Sigmoid colon (tissue), 6 donors: ENCODE measurements at regions not wholly inside any gene's neighbourhood (a gene's known extent, or its start where the extent isn't known, plus 50 kb on each side); places are given as distances from the start of the nearest gene placed in this dataset.
"Not testable (repeated sequence)": the region's sequence is repeated elsewhere in the genome, so short reads cannot be mapped to it uniquely, and the experiment has no call there.

Experiments
- DNase-seq: peaks from one replicate; pipeline ENCODE4 v3.0.0-alpha.2; 2019
- H3K27ac ChIP-seq, 4 donors: fragments of 200-600 bp; sonication (generic); one replicate each; pipeline ENCODE4 v1.5.1; 2016 to 2019; ENCODE audit warnings: mild to moderate bottlenecking in 1 of 4
- H3K27me3 ChIP-seq, 3 donors: fragments of 200-600 bp; sonication (generic); one replicate each; pipeline ENCODE4 v1.5.1; 2019; ENCODE audit warnings: mild to moderate bottlenecking in 1 of 3
- H3K36me3 ChIP-seq, 4 donors: fragments of 200-600 bp; sonication (generic); one replicate each; pipeline ENCODE4 v1.5.1; 2016 to 2019
- H3K4me1 ChIP-seq, 4 donors: fragments of 200-600 bp; sonication (generic); one replicate each; pipeline ENCODE4 v1.5.1; 2017 to 2019
- H3K4me3 ChIP-seq, 4 donors: fragments of 200-600 bp; sonication (generic); one replicate each; pipeline ENCODE4 v1.5.1; 2017 to 2019; ENCODE audit warnings: mild to moderate bottlenecking in 2 of 4, moderate library complexity in 1 of 4
- H3K9me3 ChIP-seq, 4 donors: fragments of 200-600 bp in 3 of 4; sonication (generic) in 3 of 4; one replicate each; pipeline versions ENCODE4 v1.5.1 to v1.6.1; 2013 to 2019
- EP300 ChIP-seq, 4 donors: sonication (generic); formaldehyde crosslinking; IDR thresholded peaks; one replicate each; pipeline ENCODE4 v1.6.1; 2017; ENCODE audit warnings: antibody characterized with exemption in 4 of 4
- POLR2A ChIP-seq, 2 donors: fragments of 450-650 bp; IDR thresholded peaks; one replicate each; pipeline ENCODE4 v1.6.1; 2016; ENCODE audit warnings: antibody characterized with exemption in 2 of 2, mild to moderate bottlenecking in 2 of 2, moderate library complexity in 2 of 2
- POLR2AphosphoS5 ChIP-seq, 4 donors: sonication (generic); formaldehyde crosslinking; IDR thresholded peaks; one replicate each; pipeline ENCODE4 v1.6.1; 2017; ENCODE audit warnings: antibody characterized with exemption in 4 of 4
- WGBS, 2 donors: extraction: QIAGEN DNeasy Blood & Tissue Kit; methylation state at CpG; one replicate each; pipeline ENCODE4 v1.1.7; 2013; 5-methylcytosine and 5-hydroxymethylcytosine counted together
- intact Hi-C: fragments of 100-400 bp; cut with DNase I; formaldehyde crosslinking; loops from one replicate; pipeline ENCODE4 v1.15.1; 2023
- TF ChIP-seq, protein P1 (sequence below), 4 experiments: fragments of 450-650 bp in 3 of 4; fragments of 200-600 bp in 1 of 4; IDR thresholded peaks; one replicate each; pipeline ENCODE4 v1.5.1; 2016 to 2019; ENCODE audit warnings: antibody characterized with exemption in 4 of 4, mild to moderate bottlenecking in 3 of 4, moderate library complexity in 2 of 4
- donor health status: healthy with polysubstance abuse.
- donor health status: healthy.

DNA sequence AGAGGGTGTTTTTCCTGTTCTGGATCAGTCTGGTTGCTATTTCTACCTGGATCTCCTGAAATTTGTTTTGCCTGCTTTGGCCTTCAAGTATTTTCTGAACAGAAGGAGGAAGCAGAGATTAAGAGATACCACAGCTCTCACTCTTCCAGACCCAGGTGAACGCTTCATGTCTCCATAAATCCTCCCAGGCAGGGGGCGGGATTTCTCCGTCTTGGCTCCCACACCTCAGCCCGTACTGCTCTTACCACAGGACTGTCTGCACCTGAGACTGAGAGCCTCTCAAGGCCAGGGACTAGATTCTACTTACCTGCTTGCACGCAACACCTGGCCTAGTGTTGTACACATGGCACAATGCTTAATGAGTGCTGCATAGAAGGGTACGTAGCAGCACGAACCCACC is 59.9 kb upstream of the LRPPRC start:
- intact Hi-C loops, result no loop called here
- no peak for DNase-seq

DNA sequence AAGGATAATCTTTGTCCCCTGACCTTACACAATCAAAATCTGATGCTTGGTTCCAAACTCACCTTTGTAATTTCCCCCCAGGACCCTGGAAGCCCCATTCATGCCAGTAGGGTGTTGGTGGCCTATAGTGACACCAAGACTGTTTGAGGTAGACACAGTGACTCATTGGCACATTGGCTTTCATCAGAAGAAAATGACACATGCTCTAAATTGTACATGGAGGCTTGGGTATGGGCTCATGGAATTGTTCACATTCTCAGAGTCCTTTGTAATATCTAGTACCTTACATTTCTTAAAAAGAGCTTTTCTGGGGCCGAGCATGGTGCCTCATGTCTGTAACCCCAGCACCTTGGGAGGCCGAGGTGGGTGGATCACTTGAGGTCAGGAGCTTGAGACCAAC is 61.2 kb upstream of the LRPPRC start:
- no peaks in the 10 kb centered on the region for H3K9me3 ChIP-seq
- H3K27ac ChIP-seq, result no peak overlapping the region
- H3K4me1 ChIP-seq, result no peaks in the 10 kb centered on the region
- intact Hi-C loops, result no loop called here
- H3K4me3 ChIP-seq, result no peak overlapping the region
- 91 to 94% methylated on average over 2 of the region's 2 CpGs for WGBS, 2 donors
- H3K27me3 ChIP-seq, result no peaks in the 10 kb centered on the region
- H3K36me3 ChIP-seq, result no peaks in the 10 kb centered on the region
- TF ChIP-seq, protein P1, sequence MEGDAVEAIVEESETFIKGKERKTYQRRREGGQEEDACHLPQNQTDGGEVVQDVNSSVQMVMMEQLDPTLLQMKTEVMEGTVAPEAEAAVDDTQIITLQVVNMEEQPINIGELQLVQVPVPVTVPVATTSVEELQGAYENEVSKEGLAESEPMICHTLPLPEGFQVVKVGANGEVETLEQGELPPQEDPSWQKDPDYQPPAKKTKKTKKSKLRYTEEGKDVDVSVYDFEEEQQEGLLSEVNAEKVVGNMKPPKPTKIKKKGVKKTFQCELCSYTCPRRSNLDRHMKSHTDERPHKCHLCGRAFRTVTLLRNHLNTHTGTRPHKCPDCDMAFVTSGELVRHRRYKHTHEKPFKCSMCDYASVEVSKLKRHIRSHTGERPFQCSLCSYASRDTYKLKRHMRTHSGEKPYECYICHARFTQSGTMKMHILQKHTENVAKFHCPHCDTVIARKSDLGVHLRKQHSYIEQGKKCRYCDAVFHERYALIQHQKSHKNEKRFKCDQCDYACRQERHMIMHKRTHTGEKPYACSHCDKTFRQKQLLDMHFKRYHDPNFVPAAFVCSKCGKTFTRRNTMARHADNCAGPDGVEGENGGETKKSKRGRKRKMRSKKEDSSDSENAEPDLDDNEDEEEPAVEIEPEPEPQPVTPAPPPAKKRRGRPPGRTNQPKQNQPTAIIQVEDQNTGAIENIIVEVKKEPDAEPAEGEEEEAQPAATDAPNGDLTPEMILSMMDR (IDR thresholded peaks at IDR 0.05), result no peak
- TF ChIP-seq POLR2A (IDR thresholded peaks at IDR 0.05) (no peak), POLR2AphosphoS5 (IDR thresholded peaks at IDR 0.05) (no peak)
- no peak for DNase-seq

More for the DNA sequence above, 59.9 kb upstream of the LRPPRC start:
- H3K27me3 ChIP-seq, result no peaks in the 10 kb centered on the region
- H3K36me3 ChIP-seq, result no peaks in the 10 kb centered on the region
- H3K4me3 ChIP-seq, result no peak overlapping the region
- no peaks in the 10 kb centered on the region for H3K9me3 ChIP-seq
- H3K4me1 ChIP-seq, result no peaks in the 10 kb centered on the region
- no peak for TF ChIP-seq EP300 (IDR thresholded peaks at IDR 0.05)
- no peak for TF ChIP-seq POLR2A (IDR thresholded peaks at IDR 0.05)
- TF ChIP-seq POLR2AphosphoS5 (IDR thresholded peaks at IDR 0.05), result no peak
- TF ChIP-seq, protein P1 (IDR thresholded peaks at IDR 0.05), result no peak
- no peak overlapping the region for H3K27ac ChIP-seq
- 88 to 89% methylated on average over 7 of the region's 7 CpGs for WGBS, 2 donors

DNA sequence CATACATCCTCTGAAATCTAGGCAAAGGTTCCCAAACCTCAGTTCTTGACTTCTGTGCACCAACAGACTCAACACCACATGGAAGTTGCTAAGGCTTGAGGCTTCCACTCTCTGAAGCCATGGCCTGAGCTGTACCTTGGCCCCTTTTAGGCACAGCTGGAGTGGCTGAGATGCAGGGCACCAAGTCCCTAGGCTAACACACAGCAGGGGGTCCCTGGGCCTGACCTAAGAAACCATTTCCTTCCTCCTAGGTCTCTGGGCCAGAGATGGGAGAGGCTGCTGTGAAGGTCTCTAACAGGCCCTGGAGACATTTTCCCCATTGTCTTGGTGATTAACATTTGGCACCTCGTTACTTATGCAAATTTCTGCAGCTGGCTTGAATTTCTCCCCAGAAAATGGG is 64.5 kb upstream of the LRPPRC start:
- H3K36me3 ChIP-seq, H3K4me3 ChIP-seq, DNase-seq, intact Hi-C loops, H3K9me3 ChIP-seq, H3K4me1 ChIP-seq, H3K27me3 ChIP-seq, H3K27ac ChIP-seq: not testable (repeated sequence)
- 73 to 84% methylated on average over 1 of the region's 1 CpG for WGBS, 2 donors

DNA sequence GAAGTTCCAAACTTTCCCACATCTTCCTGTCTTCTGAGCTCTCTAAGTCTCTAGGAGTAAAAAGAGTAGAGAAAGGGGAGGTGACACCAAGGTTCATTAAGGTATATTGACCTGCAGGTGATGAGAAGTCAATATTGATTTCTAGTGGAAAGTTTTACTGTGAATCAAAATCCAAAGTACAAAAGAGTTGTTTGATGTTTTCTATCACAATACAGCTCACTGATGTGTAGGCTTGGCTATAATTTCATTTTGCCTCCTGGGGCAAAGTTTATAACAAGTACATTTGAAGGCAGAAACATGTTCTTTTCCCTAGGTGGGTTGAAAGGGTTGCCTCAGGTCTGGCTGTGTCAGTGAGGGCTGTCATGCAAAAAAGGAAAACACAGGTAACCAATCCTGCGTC is 65.2 kb upstream of the LRPPRC start:
- Histone ChIP-seq H3K4me1 (no peaks in the 10 kb centered on the region), H3K4me3 (no peak overlapping the region), H3K27ac (no peak overlapping the region), H3K36me3 (no peaks in the 10 kb centered on the region), H3K27me3 (no peaks in the 10 kb centered on the region), H3K9me3 (no peaks in the 10 kb centered on the region)
- 92 to 100% methylated on average over 1 of the region's 1 CpG for WGBS, 2 donors
- DNase-seq, result no peak
- TF ChIP-seq, protein P1 (IDR thresholded peaks at IDR 0.05), result no peak
- TF ChIP-seq POLR2A (IDR thresholded peaks at IDR 0.05) (no peak), EP300 (IDR thresholded peaks at IDR 0.05) (no peak), POLR2AphosphoS5 (IDR thresholded peaks at IDR 0.05) (no peak)
- intact Hi-C loops, result no loop called here

DNA sequence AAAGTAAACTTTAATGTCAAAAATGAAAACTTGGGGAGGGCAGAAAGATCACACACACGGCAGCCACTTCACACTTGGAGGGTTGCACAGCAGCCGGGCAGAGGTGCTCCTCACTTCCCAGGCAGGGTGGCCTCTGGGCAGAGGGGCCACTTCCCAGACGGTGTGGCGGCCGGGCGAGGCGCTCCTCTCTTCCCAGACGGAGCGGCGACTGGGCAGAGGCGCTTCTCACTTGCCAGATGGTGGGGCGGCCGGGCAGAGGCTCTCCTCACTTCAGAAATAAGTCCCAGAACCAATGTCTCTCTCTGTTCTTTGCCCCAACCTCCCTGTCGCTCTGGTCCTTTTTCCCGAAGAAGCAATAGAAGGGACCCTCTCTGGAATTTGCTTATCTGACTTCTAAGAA is 65.7 kb upstream of the LRPPRC start:
- WGBS, 2 donors, result 92 to 93% methylated on average over 15 of the region's 15 CpGs

More for the DNA sequence above, 65.7 kb upstream of the LRPPRC start:
- H3K27me3 ChIP-seq, result no peaks in the 10 kb centered on the region
- H3K27ac ChIP-seq, result no peak overlapping the region
- no peaks in the 10 kb centered on the region for H3K9me3 ChIP-seq
- no peak overlapping the region for H3K4me3 ChIP-seq
- no peaks in the 10 kb centered on the region for H3K4me1 ChIP-seq
- DNase-seq, result no peak
- TF ChIP-seq, protein P1 (IDR thresholded peaks at IDR 0.05), result no peak
- TF ChIP-seq EP300 (IDR thresholded peaks at IDR 0.05) (no peak), POLR2AphosphoS5 (IDR thresholded peaks at IDR 0.05) (no peak), POLR2A (IDR thresholded peaks at IDR 0.05) (no peak)
- no peaks in the 10 kb centered on the region for H3K36me3 ChIP-seq
- intact Hi-C loops, result no loop called here
